C4-2B (cell line): ENCODE measurements at regions not wholly inside any gene's neighbourhood (a gene's known extent, or its start where the extent isn't known, plus 50 kb on each side); places are given as distances from the start of the nearest gene placed in this dataset.

Source experiments
- H3K27ac ChIP-seq: fragments of 450-650 bp; 2 replicates; pipeline ENCODE4 v1.5.1; 2017
- ZFX ChIP-seq: fragments of 450-650 bp; IDR thresholded peaks from 2 replicates; pipeline ENCODE4 v1.6.1; 2017
- TF ChIP-seq, protein P1 (sequence below): fragments of 450-650 bp; conservative IDR thresholded peaks from 2 replicates; pipeline ENCODE4 v1.5.1; 2017; ENCODE audit warnings: mild to moderate bottlenecking

DNA sequence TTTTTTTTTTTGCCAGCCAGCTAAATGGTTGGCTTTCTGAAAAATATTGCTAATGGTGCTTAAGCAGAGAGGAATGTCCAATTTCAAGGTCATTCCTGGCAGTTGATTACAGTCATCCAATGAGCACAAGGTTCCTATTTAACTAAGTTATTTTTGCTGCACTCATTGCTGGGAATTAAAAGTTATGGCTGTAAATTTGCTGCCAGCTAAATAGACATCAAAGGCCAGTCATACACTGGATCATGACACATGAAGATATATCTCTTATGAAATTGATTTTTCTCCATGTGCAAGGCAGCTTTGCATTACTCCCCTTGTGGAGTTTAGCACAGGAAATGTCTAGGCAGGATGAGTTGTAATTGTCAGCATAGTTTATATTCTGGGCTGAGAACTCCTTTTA lies 1898.4 kb upstream of the CELF4 start:
- no peak for TF ChIP-seq ZFX
- TF ChIP-seq, protein P1, sequence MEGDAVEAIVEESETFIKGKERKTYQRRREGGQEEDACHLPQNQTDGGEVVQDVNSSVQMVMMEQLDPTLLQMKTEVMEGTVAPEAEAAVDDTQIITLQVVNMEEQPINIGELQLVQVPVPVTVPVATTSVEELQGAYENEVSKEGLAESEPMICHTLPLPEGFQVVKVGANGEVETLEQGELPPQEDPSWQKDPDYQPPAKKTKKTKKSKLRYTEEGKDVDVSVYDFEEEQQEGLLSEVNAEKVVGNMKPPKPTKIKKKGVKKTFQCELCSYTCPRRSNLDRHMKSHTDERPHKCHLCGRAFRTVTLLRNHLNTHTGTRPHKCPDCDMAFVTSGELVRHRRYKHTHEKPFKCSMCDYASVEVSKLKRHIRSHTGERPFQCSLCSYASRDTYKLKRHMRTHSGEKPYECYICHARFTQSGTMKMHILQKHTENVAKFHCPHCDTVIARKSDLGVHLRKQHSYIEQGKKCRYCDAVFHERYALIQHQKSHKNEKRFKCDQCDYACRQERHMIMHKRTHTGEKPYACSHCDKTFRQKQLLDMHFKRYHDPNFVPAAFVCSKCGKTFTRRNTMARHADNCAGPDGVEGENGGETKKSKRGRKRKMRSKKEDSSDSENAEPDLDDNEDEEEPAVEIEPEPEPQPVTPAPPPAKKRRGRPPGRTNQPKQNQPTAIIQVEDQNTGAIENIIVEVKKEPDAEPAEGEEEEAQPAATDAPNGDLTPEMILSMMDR, result no peak
- H3K27ac ChIP-seq, result no peak overlapping the region

DNA sequence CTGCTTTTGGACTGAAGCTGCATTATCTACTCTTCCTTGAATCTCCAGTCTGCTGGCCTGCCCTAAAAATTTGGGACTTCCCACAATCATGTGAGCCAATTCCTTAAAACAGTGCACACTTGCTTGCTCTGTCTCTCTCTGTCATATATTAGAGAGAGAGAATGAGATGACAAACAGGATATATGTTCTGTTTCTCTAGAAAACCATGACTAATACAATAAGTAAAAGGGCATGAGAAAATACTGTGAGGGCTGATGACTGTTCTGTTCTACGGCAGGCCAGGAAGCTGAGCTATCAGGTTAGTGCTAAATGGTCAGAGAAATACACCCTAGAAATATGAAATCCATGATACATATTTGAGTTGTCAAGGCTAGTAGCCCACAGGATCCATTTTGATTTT lies 1896.8 kb upstream of the CELF4 start:
- no peak overlapping the region for H3K27ac ChIP-seq
- no peak for TF ChIP-seq ZFX
- TF ChIP-seq, protein P1, result no peak

DNA sequence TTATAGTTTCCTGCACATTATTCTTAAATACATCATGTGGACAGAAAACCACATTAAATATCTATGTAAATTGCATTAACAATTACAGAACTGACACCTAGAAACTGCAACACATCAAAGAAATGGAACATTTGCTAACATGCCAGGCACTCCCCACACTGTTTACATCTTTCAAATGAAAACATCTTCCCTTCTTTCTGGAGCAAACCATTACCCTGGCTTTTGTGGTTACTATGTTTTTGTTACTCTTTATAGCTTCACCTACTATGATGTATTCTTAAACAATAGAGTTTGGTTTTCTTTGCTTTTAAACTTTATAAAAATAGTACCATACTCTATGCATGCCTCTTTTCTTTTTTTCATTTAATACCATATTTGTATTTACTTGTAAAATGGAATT lies 1894.5 kb upstream of the CELF4 start:
- H3K27ac ChIP-seq, result no peak overlapping the region
- TF ChIP-seq, protein P1, result no peak
- no peak for TF ChIP-seq ZFX

DNA sequence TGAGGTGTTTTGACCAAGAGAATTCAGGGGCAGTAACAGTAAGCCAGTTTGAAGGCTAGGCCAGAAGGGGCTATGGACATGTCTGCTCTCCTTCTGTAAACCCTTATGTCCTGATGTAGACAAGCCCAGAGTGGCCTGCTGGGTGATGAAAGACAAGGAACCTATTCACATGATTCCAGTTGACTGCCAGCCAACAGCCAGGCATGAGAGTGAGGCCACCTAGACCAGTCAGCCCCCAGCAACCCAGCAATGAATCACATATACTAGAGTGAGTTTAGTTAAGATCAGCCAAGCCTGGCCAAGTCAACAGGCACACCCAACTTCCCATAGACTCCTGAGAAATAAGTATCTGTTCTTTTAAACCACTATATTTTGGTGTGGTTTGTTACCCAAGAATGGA lies 1889.7 kb upstream of the CELF4 start:
- H3K27ac ChIP-seq, result no peak overlapping the region
- no peak for TF ChIP-seq ZFX
- TF ChIP-seq, protein P1, result no peak

DNA sequence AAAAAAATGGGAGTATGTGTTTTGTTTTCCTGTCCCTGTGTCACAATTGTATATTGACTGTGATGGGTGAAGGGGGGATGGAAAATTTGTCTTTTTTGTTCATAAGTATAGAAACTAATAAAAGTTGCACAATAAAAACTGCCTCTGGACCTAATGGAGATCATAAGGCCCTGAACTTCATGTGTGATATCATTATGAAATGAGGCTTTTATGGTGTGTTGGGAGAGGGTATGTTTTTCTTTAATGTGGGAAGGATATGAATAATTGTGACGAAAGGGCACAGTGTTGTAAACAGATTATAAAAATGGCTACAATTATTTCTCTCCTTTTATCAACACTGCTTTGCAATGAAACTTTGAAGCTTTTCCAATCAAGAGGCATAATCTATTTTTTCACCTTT lies 1889.3 kb upstream of the CELF4 start:
- no peak overlapping the region for H3K27ac ChIP-seq

DNA sequence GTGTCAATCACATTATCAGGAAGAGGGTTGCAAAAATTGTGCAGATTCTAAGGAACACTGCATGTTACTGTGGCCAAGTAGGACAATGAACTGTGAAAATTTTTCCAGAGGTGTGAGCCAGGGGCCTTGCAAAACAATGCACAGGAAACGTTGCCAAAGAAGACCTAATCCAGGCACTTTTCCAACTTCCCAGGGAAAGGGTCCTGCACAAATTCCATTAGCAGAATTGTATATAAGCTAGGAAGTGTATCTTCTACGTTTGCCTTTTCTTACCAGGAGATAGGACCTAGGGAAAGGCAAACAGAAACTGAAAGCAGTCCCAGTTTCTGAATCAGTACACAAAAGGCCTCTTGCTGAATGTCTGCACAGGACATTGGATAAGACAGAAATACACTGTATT lies 1888.3 kb upstream of the CELF4 start:
- no peak overlapping the region for H3K27ac ChIP-seq
- TF ChIP-seq, protein P1, result no peak
- no peak for TF ChIP-seq ZFX

More for the DNA sequence above, 1889.3 kb upstream of the CELF4 start:
- TF ChIP-seq, protein P1, result no peak
- no peak for TF ChIP-seq ZFX

DNA sequence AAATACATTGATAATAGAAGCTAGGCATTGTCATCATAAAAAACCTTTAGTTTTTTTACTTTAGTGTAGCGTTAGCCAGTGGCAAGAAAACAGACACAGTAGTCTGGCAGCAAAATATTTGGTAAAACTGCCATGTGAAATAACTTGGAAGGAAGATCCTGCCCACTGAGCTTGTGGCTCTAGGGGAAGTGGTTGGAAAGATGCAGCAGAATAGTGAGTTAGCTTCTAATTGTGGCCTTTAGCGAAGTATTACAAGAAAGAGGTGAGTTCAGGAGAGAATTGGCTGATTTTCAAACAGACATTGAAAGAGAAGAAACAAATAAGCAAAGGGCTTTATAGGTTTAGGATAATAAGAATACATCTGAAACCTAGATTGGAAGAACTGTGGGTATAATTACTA lies 1887.8 kb upstream of the CELF4 start:
- no peak overlapping the region for H3K27ac ChIP-seq
- TF ChIP-seq ZFX, result no peak
- TF ChIP-seq, protein P1, result no peak
